Activated T-helper 17 cell treated with anti-CD3 and anti-CD28 coated beads, Interleukin-2, amount 50 U/mL, for 72 hours (primary cell): ENCODE measurements at regions not wholly inside any gene's neighbourhood (a gene's known extent, or its start where the extent isn't known, plus 50 kb on each side); places are given as distances from the start of the nearest gene placed in this dataset.

Source experiments
- ATAC-seq: fragments of 150-1000 bp; cut with Tn5 transposase; replicated peaks from 2 replicates; pipeline ENCODE4 v1.10.0; 2021; ENCODE audit warnings: mild to moderate bottlenecking, moderate library complexity
- H3K27ac Mint-ChIP-seq: one replicate; pipeline ENCODE4 v1.8.0; 2022; ENCODE audit warnings: mixed read lengths
- H3K27me3 Mint-ChIP-seq: one replicate; pipeline ENCODE4 v1.8.0; 2022; ENCODE audit warnings: mixed read lengths
- H3K36me3 Mint-ChIP-seq: one replicate; pipeline ENCODE4 v1.8.0; 2022; ENCODE audit warnings: low read depth, mild to moderate bottlenecking, mixed read lengths
- H3K4me1 Mint-ChIP-seq: one replicate; pipeline ENCODE4 v1.8.0; 2022; ENCODE audit warnings: mixed read lengths
- H3K4me3 Mint-ChIP-seq: one replicate; pipeline ENCODE4 v1.8.0; 2022; ENCODE audit warnings: mild to moderate bottlenecking, mixed read lengths
- H3K9me3 Mint-ChIP-seq: one replicate; pipeline ENCODE4 v1.8.0; 2022; ENCODE audit warnings: mixed read lengths

DNA sequence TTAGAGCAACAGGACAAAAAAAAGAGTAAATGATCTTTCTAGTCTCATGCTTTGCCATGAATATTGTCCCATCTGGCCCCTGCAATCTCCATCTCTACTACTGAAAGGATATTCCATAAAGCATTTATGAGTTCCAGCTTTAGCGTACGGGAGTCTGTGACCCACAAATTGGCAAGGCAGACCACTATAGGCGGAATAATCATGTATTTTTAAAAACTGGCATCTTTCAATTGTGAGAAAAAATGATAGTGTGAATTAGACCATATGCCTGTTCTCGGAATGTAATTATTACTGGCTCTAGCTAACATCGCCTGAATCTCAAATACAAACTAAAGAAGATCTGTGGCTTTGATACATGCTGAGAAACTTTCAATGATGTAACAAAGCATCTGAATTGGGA lies 738.1 kb upstream of the NXPH2 start:
- ATAC-seq: no peak
- Mint-ChIP-seq H3K9me3 (peaks cover 6% of the 10 kb centered on the region), H3K27me3 (no peaks in the 10 kb centered on the region), H3K4me1 (no peaks in the 10 kb centered on the region), H3K36me3 (no peaks in the 10 kb centered on the region), H3K4me3 (no peak overlapping the region), H3K27ac (no peak overlapping the region)

- no peak overlapping the region for H3K4me3 Mint-ChIP-seq
- H3K36me3 Mint-ChIP-seq: no peaks in the 10 kb centered on the region
- H3K27ac Mint-ChIP-seq: no peak overlapping the region
- no peaks in the 10 kb centered on the region for H3K27me3 Mint-ChIP-seq
- ATAC-seq: no peak
- no peaks in the 10 kb centered on the region for H3K4me1 Mint-ChIP-seq
- H3K9me3 Mint-ChIP-seq: peaks cover 7% of the 10 kb centered on the region
Observed at GRCh38 chr2:139514951-139515350, 734.8 kb upstream of the NXPH2 start.

- no peak for ATAC-seq
- H3K9me3 Mint-ChIP-seq: peaks cover 21% of the 10 kb centered on the region
- H3K4me3 Mint-ChIP-seq: no peak overlapping the region
- no peaks in the 10 kb centered on the region for H3K36me3 Mint-ChIP-seq
- H3K4me1 Mint-ChIP-seq: no peaks in the 10 kb centered on the region
- no peak overlapping the region for H3K27ac Mint-ChIP-seq
- no peaks in the 10 kb centered on the region for H3K27me3 Mint-ChIP-seq
Observed at GRCh38 chr2:139495851-139496250, 715.7 kb upstream of the NXPH2 start.

DNA sequence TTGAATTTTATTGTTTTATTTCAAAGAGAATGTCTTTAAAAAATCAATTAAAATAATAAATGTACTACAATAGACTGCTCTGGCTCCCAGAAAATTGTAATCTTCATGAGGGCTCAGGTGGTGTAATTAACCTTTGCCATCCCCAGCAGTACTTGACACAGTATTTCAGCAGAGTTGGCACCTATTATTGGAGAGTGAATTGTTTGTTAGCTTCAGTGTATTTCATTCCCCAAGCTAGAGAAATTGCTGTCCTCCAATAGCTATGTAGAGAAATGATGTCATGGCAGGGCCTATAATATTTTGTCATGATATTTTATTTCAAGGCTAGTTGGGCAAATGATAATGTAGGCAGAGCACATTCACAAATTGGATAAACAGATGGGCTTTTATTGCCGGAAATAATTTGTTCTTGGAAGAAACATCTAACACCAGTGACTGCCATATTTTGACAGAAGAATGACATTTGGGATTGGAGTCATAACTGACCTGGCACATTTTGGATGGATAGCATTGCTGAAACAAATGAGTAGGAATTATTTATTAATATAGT lies 712.0 kb upstream of the NXPH2 start:
- H3K9me3 Mint-ChIP-seq: peaks cover 22% of the 10 kb centered on the region
- no peak for ATAC-seq
- no peaks in the 10 kb centered on the region for H3K27me3 Mint-ChIP-seq
- H3K4me3 Mint-ChIP-seq: no peak overlapping the region
- H3K27ac Mint-ChIP-seq: no peak overlapping the region
- no peaks in the 10 kb centered on the region for H3K36me3 Mint-ChIP-seq
- no peaks in the 10 kb centered on the region for H3K4me1 Mint-ChIP-seq

GRCh38 chr2:139480161-139480650 lies 700.0 kb upstream of the NXPH2 start:
- Mint-ChIP-seq H3K36me3 (no peaks in the 10 kb centered on the region), H3K9me3 (peaks cover 10% of the 10 kb centered on the region), H3K27ac (no peak overlapping the region), H3K4me3 (no peak overlapping the region), H3K27me3 (no peaks in the 10 kb centered on the region), H3K4me1 (no peaks in the 10 kb centered on the region)
- no peak for ATAC-seq

- H3K27ac Mint-ChIP-seq: no peak overlapping the region
- H3K4me1 Mint-ChIP-seq: no peaks in the 10 kb centered on the region
- H3K4me3 Mint-ChIP-seq: no peak overlapping the region
- H3K36me3 Mint-ChIP-seq: no peaks in the 10 kb centered on the region
- H3K9me3 Mint-ChIP-seq: peaks cover 10% of the 10 kb centered on the region
- no peaks in the 10 kb centered on the region for H3K27me3 Mint-ChIP-seq
- no peak for ATAC-seq
Observed at GRCh38 chr2:139478165-139478914, 698.1 kb upstream of the NXPH2 start.

GRCh38 chr2:139477618-139478017 lies 697.4 kb upstream of the NXPH2 start:
- no peak overlapping the region for H3K4me3 Mint-ChIP-seq
- no peaks in the 10 kb centered on the region for H3K36me3 Mint-ChIP-seq
- no peak for ATAC-seq
- H3K4me1 Mint-ChIP-seq: no peaks in the 10 kb centered on the region
- no peaks in the 10 kb centered on the region for H3K27me3 Mint-ChIP-seq
- H3K27ac Mint-ChIP-seq: no peak overlapping the region
- peaks cover 10% of the 10 kb centered on the region for H3K9me3 Mint-ChIP-seq

DNA sequence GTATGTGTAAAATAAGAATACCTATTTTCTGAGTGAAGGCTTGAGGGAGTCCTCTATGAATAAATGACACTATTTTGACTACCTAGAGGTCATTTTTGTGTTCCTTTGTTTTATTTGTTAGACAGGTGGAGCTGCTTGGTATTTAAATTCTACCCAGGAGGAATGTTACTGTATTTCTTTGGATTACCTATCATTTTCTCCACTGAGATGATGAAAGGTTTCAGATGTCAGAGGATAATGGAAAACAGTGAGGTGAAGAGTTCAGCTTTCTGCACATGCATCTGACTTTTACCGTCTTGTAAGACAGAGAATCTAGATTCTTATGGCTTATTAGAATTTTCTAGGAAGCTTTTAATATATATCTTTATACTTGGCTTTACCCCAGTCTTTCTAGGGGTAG lies 689.8 kb upstream of the NXPH2 start:
- H3K27me3 Mint-ChIP-seq: no peaks in the 10 kb centered on the region
- peaks cover 3% of the 10 kb centered on the region for H3K9me3 Mint-ChIP-seq
- H3K27ac Mint-ChIP-seq: no peak overlapping the region
- H3K36me3 Mint-ChIP-seq: no peaks in the 10 kb centered on the region
- H3K4me1 Mint-ChIP-seq: no peaks in the 10 kb centered on the region
- no peak overlapping the region for H3K4me3 Mint-ChIP-seq
- no peak for ATAC-seq

- H3K9me3 Mint-ChIP-seq: peaks cover 11% of the 10 kb centered on the region
- no peak for ATAC-seq
- no peak overlapping the region for H3K27ac Mint-ChIP-seq
- H3K36me3 Mint-ChIP-seq: no peaks in the 10 kb centered on the region
- H3K4me1 Mint-ChIP-seq: no peaks in the 10 kb centered on the region
- no peak overlapping the region for H3K4me3 Mint-ChIP-seq
- no peaks in the 10 kb centered on the region for H3K27me3 Mint-ChIP-seq
Observed at GRCh38 chr2:139465789-139466188, 685.6 kb upstream of the NXPH2 start.

GRCh38 chr2:139457873-139458272 lies 677.7 kb upstream of the NXPH2 start:
- Mint-ChIP-seq H3K27me3 (no peaks in the 10 kb centered on the region), H3K36me3 (no peaks in the 10 kb centered on the region), H3K4me1 (no peaks in the 10 kb centered on the region), H3K9me3 (peaks cover 15% of the 10 kb centered on the region), H3K27ac (no peak overlapping the region), H3K4me3 (no peak overlapping the region)
- no peak for ATAC-seq

GRCh38 chr2:139454251-139454650 lies 674.1 kb upstream of the NXPH2 start:
- H3K4me3 Mint-ChIP-seq: no peak overlapping the region
- H3K27ac Mint-ChIP-seq: no peak overlapping the region
- no peak for ATAC-seq
- no peaks in the 10 kb centered on the region for H3K27me3 Mint-ChIP-seq
- H3K4me1 Mint-ChIP-seq: no peaks in the 10 kb centered on the region
- H3K9me3 Mint-ChIP-seq: peaks cover 17% of the 10 kb centered on the region
- no peaks in the 10 kb centered on the region for H3K36me3 Mint-ChIP-seq

DNA sequence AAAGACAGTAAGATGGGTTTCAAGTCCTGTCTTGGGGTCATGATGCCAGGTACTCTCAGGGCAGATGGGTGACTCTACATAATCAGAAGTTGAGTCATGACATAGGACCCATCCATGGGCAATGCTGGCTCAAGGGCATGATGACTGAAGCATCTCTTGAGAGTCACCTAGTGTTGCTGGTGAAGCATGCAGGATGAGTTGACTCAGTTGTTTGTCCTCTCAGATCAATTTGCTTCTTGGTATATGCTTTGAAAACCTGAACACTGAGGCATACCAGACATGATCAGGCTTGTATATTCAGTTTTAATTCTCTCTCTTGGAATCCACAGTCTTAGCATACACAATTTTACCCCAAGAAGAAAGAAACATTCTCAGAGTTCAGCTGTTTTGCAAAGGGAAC lies 658.9 kb upstream of the NXPH2 start:
- H3K4me3 Mint-ChIP-seq: no peak overlapping the region
- no peaks in the 10 kb centered on the region for H3K4me1 Mint-ChIP-seq
- ATAC-seq: no peak
- no peak overlapping the region for H3K27ac Mint-ChIP-seq
- no peaks in the 10 kb centered on the region for H3K36me3 Mint-ChIP-seq
- no peaks in the 10 kb centered on the region for H3K27me3 Mint-ChIP-seq
- H3K9me3 Mint-ChIP-seq: peaks cover 8% of the 10 kb centered on the region

GRCh38 chr2:139438478-139438877 lies 658.3 kb upstream of the NXPH2 start:
- H3K9me3 Mint-ChIP-seq: peaks cover 7% of the 10 kb centered on the region
- no peak overlapping the region for H3K4me3 Mint-ChIP-seq
- no peak overlapping the region for H3K27ac Mint-ChIP-seq
- no peak for ATAC-seq
- no peaks in the 10 kb centered on the region for H3K4me1 Mint-ChIP-seq
- no peaks in the 10 kb centered on the region for H3K36me3 Mint-ChIP-seq
- no peaks in the 10 kb centered on the region for H3K27me3 Mint-ChIP-seq

- H3K27me3 Mint-ChIP-seq: no peaks in the 10 kb centered on the region
- no peaks in the 10 kb centered on the region for H3K4me1 Mint-ChIP-seq
- no peak for ATAC-seq
- no peak overlapping the region for H3K27ac Mint-ChIP-seq
- no peaks in the 10 kb centered on the region for H3K36me3 Mint-ChIP-seq
- peaks cover 24% of the 10 kb centered on the region for H3K9me3 Mint-ChIP-seq
- H3K4me3 Mint-ChIP-seq: no peak overlapping the region
Observed at GRCh38 chr2:139427164-139427563, 647.0 kb upstream of the NXPH2 start.

DNA sequence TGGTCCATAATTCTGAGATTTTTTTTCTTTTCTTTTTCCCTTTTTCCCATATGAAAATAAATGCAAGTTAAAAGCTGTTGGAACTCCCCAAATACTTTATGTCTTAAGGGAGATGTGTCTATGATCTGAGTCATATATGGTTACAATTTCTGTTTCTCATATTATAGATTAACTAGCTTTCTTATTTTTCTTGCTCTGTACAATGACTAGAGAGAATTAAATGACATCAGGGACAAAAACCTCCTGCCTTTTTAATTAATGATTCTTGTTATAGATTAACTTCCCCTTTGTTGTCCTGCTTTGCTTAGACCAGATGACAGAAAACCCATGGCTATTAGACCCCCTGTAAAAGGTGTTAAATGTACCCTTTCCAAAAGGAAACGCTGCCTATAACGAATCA lies 643.9 kb upstream of the NXPH2 start:
- no peak for ATAC-seq

More for the DNA sequence above, 643.9 kb upstream of the NXPH2 start:
- Mint-ChIP-seq H3K4me1 (no peaks in the 10 kb centered on the region), H3K36me3 (no peaks in the 10 kb centered on the region), H3K27me3 (no peaks in the 10 kb centered on the region), H3K27ac (no peak overlapping the region), H3K9me3 (peaks cover 31% of the 10 kb centered on the region), H3K4me3 (no peak overlapping the region)
